ENCODE measurements at regions not wholly inside any gene's neighbourhood (a gene's known extent, or its start where the extent isn't known, plus 50 kb on each side); places are given as distances from the start of the nearest gene placed in this dataset.

GRCh38 chr1:63189677-63190076 is 132.7 kb upstream of the FOXD3 start:
- TF ChIP-seq CTCF (conservative IDR thresholded peaks at IDR 0.05; ENCODE audit: low read depth in 2 of 2) = peak; percentile 70 to 84
- peak; percentile 32; the same call in 1 of the 2 replicates for TF ChIP-seq POLR2AphosphoS5 (IDR thresholded peaks at IDR 0.05; ENCODE audit: low read depth)
